SK-N-MC (cell line): ENCODE measurements at regions not wholly inside any gene's neighbourhood (a gene's known extent, or its start where the extent isn't known, plus 50 kb on each side); places are given as distances from the start of the nearest gene placed in this dataset.
"Not testable (repeated sequence)": the region's sequence is repeated elsewhere in the genome, so short reads cannot be mapped to it uniquely, and the experiment has no call there.

ENCODE experiments used
- DNase-seq: peaks from one replicate; pipeline ENCODE4 v3.0.0-alpha.2; 2011; ENCODE audit warnings: low read depth, low spot score
- H3K27ac ChIP-seq: fragments of 200-600 bp; sonication (generic); 2 replicates; pipeline ENCODE4 v1.5.1; 2016; ENCODE audit warnings: mixed run types
- H3K36me3 ChIP-seq: fragments of 200-600 bp; sonication (generic); 2 replicates; pipeline ENCODE4 v1.6.1; 2017; ENCODE audit warnings: antibody characterized with exemption, low read length, mixed read lengths; ENCODE audit not compliant: insufficient read depth
- H3K4me3 ChIP-seq: fragments of 200-600 bp; sonication (generic); 2 replicates; pipeline ENCODE4 v1.5.1; 2016
- H3K9ac ChIP-seq: fragments of 200-600 bp; sonication (generic); 2 replicates; pipeline ENCODE4 v1.8.0; 2017; ENCODE audit warnings: mixed run types, mixed read lengths; ENCODE audit not compliant: insufficient read length
- H3K9me3 ChIP-seq: fragments of 200-600 bp; sonication (generic); 2 replicates; pipeline ENCODE4 v1.6.1; 2017; ENCODE audit warnings: low read depth, mild to moderate bottlenecking, antibody characterized with exemption, low read length, moderate library complexity, mixed read lengths
- EZH2 ChIP-seq: fragments of 200-600 bp; sonication (generic); IDR thresholded peaks from one replicate; pipeline ENCODE4 v1.6.1; 2017; ENCODE audit warnings: antibody characterized with exemption
- FOXP2 ChIP-seq: optimal IDR thresholded peaks from 2 replicates; pipeline ENCODE3; 2011; ENCODE audit warnings: mild to moderate bottlenecking, moderate library complexity; ENCODE audit not compliant: insufficient read depth; ENCODE audit errors: extremely low read length, control extremely low read depth
- POLR2AphosphoS5 ChIP-seq: IDR thresholded peaks from 2 replicates; pipeline ENCODE4 v1.6.1; 2012; ENCODE audit warnings: mild to moderate bottlenecking, low read depth, low read length, borderline replicate concordance

DNA sequence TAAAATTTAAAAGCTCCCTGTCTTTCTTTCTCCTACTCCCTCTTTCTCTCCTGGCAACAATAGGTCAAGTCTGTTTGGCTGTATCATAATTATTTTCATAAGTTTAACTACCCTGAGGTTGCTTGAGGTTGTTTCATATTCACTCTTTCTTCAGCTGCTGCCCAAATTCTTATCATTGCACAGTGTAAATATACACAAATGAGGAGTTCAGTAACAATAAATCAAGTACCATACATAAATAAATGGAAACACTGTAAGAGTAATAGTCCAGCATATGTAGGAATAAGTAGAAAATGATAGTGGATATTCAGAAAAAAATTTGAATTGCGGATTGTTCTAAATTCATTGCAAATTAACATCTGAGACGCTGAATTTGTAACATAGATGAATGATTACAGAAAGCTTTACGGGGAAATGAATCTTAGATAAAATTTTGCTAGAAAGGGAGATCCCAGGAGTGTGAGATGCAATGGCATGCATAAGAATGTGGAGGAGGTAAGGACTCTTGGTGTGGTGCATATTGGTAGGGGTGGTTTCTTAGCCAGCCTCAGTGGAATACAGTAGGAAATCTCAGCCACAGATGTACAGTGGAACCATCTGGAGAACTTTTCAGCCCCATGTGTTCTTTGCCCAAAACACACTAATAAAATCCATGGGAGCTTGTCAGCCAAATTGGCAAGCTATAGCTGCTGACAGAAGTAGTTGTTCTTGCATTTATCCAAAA lies 480.7 kb downstream of the HTR1B start:
- Histone ChIP-seq H3K9ac (no peak overlapping the region), H3K36me3 (no peaks in the 10 kb centered on the region), H3K9me3 (no peaks in the 10 kb centered on the region), H3K4me3 (no peak overlapping the region), H3K27ac (no peak overlapping the region)
- TF ChIP-seq EZH2 (no peak), FOXP2 (no peak), POLR2AphosphoS5 (no peak)
- no peak for DNase-seq

DNA sequence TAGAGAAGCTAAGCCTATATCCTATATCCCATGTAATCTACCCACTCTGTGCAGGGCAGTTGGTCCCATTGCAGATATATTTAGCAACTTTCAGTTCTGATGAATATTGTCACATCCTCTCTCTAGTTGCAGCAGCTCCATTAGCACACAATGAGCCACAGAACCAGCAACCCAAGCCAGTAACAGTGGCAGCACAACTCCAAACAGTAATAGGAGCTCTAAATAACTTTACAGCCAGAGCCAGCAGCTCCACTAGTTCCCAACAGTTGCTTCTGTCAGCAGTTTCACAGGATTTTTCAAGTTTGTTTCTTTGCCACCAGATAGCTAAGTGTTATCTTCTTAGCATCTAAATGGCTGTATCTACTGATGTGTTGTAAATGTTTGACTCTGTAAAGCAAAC lies 490.8 kb downstream of the HTR1B start:
- Histone ChIP-seq H3K9ac (no peak overlapping the region), H3K27ac (no peak overlapping the region), H3K9me3 (no peaks in the 10 kb centered on the region), H3K4me3 (no peak overlapping the region), H3K36me3 (no peaks in the 10 kb centered on the region)
- TF ChIP-seq EZH2 (no peak), POLR2AphosphoS5 (no peak), FOXP2 (no peak)
- DNase-seq, result no peak

DNA sequence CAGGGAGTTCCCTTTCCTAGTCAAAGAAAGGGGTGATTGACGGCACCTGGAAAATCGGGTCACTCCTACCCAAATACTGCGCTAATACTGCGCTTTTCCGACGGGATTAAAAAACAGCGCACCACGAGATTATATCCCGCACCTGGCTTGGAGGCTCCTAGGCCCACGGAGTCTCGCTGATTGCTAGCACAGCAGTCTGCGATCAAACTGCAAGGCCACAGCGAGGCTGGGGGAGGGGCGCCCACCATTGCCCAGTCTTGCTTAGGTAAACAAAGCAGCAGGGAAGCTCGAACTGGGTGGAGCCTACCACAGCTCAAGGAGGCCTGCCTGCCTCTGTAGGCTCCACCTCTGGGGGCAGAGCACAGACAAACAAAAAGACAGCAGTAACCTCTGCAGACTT lies 504.1 kb downstream of the HTR1B start:
- DNase-seq, H3K4me3 ChIP-seq, H3K9me3 ChIP-seq, H3K27ac ChIP-seq, H3K9ac ChIP-seq, H3K36me3 ChIP-seq: not testable (repeated sequence)

GRCh38 chr6:76942203-76942966 lies 520.9 kb downstream of the HTR1B start:
- Histone ChIP-seq H3K36me3 (no peaks in the 10 kb centered on the region), H3K4me3 (no peak overlapping the region), H3K27ac (no peak overlapping the region), H3K9me3 (no peaks in the 10 kb centered on the region), H3K9ac (no peak overlapping the region)
- no peak for TF ChIP-seq EZH2
- TF ChIP-seq POLR2AphosphoS5, result no peak
- no peak for TF ChIP-seq FOXP2
- DNase-seq, result no peak

DNA sequence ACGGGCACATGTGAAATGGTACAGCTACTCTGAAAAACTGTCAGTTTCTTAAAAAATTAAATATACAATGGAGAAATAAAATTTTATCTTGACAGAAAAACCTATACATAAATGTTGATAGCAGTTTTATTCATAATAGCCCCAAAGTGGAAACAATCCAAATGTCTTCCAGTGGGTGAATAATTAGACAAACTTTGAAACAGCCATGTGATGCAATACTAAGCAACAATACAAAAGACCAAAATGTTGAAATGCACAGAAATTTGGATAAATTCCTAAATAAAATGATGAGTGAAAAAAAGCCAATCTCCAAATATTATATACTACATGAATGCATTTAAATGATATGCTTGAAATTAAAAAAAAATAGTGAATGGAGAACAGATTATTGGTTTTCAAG lies 523.1 kb downstream of the HTR1B start:
- no peak overlapping the region for H3K4me3 ChIP-seq
- no peak for DNase-seq
- no peaks in the 10 kb centered on the region for H3K36me3 ChIP-seq
- TF ChIP-seq FOXP2, result no peak
- TF ChIP-seq POLR2AphosphoS5, result no peak
- TF ChIP-seq EZH2, result no peak
- H3K9ac ChIP-seq, result no peak overlapping the region
- H3K9me3 ChIP-seq, result no peaks in the 10 kb centered on the region
- no peak overlapping the region for H3K27ac ChIP-seq

DNA sequence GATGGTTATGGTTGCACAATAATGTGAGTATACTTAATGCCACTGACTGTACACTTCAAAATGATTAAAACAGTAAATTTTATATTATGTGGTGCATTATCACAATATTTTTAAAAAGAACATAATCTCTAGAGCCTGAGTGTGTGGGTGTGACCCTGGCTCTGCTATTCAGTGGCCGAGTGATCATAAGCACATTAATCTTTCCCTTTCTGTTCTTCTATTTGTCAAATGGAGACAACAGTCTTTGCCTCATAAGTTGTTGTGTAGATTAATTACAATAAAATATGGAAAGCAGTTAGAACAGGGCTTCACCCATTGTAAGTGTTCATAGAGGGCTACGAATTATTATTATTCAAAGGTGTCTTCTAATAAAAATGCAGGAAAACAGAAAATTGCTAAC lies 548.6 kb downstream of the HTR1B start:
- TF ChIP-seq EZH2 (no peak), POLR2AphosphoS5 (no peak), FOXP2 (no peak)
- Histone ChIP-seq H3K36me3 (no peaks in the 10 kb centered on the region), H3K27ac (no peak overlapping the region), H3K9ac (no peak overlapping the region), H3K4me3 (no peak overlapping the region), H3K9me3 (no peaks in the 10 kb centered on the region)
- DNase-seq, result no peak

DNA sequence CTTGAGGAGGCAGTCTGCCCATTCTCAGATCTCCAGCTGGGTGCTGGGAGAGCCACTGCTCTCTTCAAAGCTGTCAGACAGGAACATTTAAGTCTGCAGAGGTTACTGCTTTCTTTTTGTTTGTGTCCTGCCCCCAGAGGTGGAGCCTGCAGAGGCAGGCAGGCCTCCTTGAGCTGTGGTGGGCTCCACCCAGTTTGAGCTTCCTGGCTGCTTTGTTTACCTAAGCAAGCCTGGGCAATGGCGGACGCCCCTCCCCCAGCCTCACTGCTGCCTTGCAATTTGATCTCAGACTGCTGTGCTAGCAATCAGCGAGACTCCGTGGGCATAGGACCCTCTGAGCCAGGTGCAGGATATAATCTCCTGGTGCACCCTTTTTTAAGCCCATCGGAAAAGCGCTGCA lies 557.8 kb downstream of the HTR1B start:
- not testable (repeated sequence) for DNase-seq, H3K4me3 ChIP-seq, H3K27ac ChIP-seq, H3K36me3 ChIP-seq, H3K9me3 ChIP-seq, H3K9ac ChIP-seq

DNA sequence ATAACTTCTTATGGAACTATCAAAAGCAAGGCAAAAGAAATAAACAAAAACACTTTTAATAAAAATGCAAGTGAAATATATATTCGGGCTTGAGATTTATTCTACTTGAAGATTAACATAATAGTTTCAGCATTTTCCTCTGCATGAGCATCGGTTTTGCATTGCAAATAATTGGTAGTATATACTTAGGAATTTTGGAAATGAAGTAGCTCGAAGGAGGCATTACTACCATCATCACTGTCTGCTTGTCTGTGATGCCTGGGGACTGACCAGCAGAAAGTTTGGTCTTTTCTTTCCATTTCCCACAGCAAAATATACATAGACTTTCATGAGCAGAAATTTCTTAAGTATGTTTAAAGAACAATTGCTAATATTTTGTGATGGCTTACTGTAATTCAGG lies 570.7 kb downstream of the HTR1B start:
- DNase-seq, result no peak
- TF ChIP-seq EZH2, result no peak
- TF ChIP-seq POLR2AphosphoS5, result no peak
- TF ChIP-seq FOXP2, result no peak
- no peaks in the 10 kb centered on the region for H3K9me3 ChIP-seq
- H3K4me3 ChIP-seq, result no peak overlapping the region
- no peak overlapping the region for H3K27ac ChIP-seq
- H3K9ac ChIP-seq, result no peak overlapping the region
- H3K36me3 ChIP-seq, result no peaks in the 10 kb centered on the region

DNA sequence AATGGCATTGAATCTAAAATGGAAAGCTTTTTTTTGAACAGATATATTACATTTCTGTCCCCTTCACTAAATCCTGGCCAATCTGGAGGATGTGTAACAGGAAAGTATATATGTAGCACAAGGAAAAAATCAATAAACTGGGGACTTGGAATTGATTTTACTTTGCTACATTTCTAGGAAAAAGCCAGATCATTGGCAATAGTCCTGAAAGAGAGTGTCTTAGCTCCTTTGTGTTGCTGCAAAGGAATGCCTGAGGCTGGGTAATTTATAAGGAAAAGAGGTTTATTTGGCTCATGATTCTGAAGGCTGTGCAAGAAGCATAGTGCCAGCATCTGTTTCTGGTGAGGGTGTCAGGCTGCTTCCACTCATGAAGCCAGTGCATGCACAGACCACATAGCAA lies 574.9 kb downstream of the HTR1B start:
- Histone ChIP-seq H3K27ac (no peak overlapping the region), H3K9ac (no peak overlapping the region), H3K36me3 (no peaks in the 10 kb centered on the region), H3K9me3 (no peaks in the 10 kb centered on the region), H3K4me3 (no peak overlapping the region)
- TF ChIP-seq POLR2AphosphoS5, result no peak
- no peak for TF ChIP-seq EZH2
- no peak for TF ChIP-seq FOXP2
- DNase-seq, result no peak
